Ectodermal cell (in vitro differentiated cells): ENCODE measurements at regions not wholly inside any gene's neighbourhood (a gene's known extent, or its start where the extent isn't known, plus 50 kb on each side); places are given as distances from the start of the nearest gene placed in this dataset.

Experiments used
- H3K27ac ChIP-seq: 2 replicates; pipeline ENCODE4 v1.7.0; 2013; ENCODE audit warnings: mild to moderate bottlenecking, low read depth, low read length; ENCODE audit not compliant: insufficient read depth, poor library complexity, severe bottlenecking
- H3K27me3 ChIP-seq: 2 replicates; pipeline ENCODE4 v1.7.0; 2013; ENCODE audit warnings: mild to moderate bottlenecking, low read length; ENCODE audit not compliant: insufficient read depth, control insufficient read depth, poor library complexity, severe bottlenecking
- H3K36me3 ChIP-seq: one replicate; pipeline ENCODE4 v1.7.0; 2013; ENCODE audit warnings: low read length; ENCODE audit not compliant: control insufficient read depth, insufficient read depth
- H3K4me1 ChIP-seq: one replicate; pipeline ENCODE4 v1.7.0; 2013; ENCODE audit warnings: low read length; ENCODE audit not compliant: control insufficient read depth, insufficient read depth
- H3K4me3 ChIP-seq: 2 replicates; pipeline ENCODE4 v1.7.0; 2013; ENCODE audit warnings: low read depth, low read length, control low read depth; ENCODE audit not compliant: insufficient read depth
- H3K9me3 ChIP-seq: 2 replicates; pipeline ENCODE4 v1.7.0; 2013; ENCODE audit warnings: mild to moderate bottlenecking, low read length, moderate library complexity; ENCODE audit not compliant: control insufficient read depth
- WGBS, 2 experiments: methylation state at CpG; one replicate each; pipeline ENCODE4 v1.1.7; 2013; ENCODE audit warnings: missing lambda C conversion rate in 2 of 2; 5-methylcytosine and 5-hydroxymethylcytosine counted together

DNA sequence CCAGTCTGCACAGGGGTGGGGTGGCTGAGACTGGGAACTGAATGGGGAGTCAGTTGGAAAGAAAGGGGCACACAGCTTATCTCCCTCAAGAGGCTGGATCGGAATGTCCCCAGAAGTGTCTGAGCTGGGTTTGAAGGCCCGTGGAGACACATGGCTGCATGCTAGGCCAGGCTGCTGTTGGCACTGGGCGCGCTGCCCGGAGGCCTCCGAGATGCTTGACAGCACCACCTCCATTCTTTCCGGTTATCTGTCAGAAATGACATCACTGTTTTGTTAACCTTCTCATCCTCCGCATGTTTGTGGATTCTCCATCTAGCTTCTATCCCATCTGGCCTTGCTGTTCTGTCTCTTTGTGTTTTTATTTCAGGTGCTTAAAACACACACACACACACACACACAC is 85.5 kb downstream of the APIP start:
- Histone ChIP-seq H3K4me3 (no peak overlapping the region), H3K4me1 (no peaks in the 10 kb centered on the region), H3K9me3 (no peaks in the 10 kb centered on the region), H3K27me3 (no peaks in the 10 kb centered on the region), H3K27ac (no peak overlapping the region), H3K36me3 (no peaks in the 10 kb centered on the region)
- WGBS, 2 experiments = 94 to 95% methylated on average over 8 of the region's 8 CpGs

- Histone ChIP-seq H3K27ac (no peak overlapping the region), H3K27me3 (no peaks in the 10 kb centered on the region), H3K36me3 (no peaks in the 10 kb centered on the region), H3K9me3 (no peaks in the 10 kb centered on the region), H3K4me1 (no peaks in the 10 kb centered on the region), H3K4me3 (no peak overlapping the region)
- whole genome bisulfite sequencing, 2 experiments = 68 to 69% methylated on average over 5 of the region's 5 CpGs
These were observed 86.1 kb downstream of the APIP start for GRCh38 chr11:34830035-34830434.

DNA sequence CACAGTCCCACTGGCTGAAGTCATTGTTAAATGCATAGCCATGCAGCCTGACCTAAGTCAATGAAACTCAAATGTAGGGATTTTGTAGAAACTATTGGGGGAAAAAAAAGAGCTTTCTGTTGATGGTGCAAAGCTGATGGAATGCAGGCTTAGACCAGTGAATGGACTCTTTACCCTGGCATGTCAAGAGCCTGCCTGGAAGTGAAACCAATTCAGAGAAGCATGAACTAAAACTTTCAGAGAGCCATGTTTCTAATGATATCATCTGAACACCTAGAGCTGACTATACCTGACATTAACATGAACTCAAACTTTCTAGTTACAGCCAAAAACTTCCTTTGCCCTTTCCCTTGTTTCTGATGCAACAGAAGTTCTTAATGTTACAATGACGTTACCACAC is 89.0 kb downstream of the APIP start:
- Histone ChIP-seq H3K27ac (no peak overlapping the region), H3K4me3 (no peak overlapping the region), H3K27me3 (no peaks in the 10 kb centered on the region), H3K36me3 (no peaks in the 10 kb centered on the region), H3K9me3 (no peaks in the 10 kb centered on the region), H3K4me1 (peaks cover 8% of the 10 kb centered on the region)
- WGBS, 2 experiments = 94 to 100% methylated on average over 1 of the region's 1 CpG

GRCh38 chr11:34826384-34826726 is 89.8 kb downstream of the APIP start:
- no peaks in the 10 kb centered on the region for H3K9me3 ChIP-seq
- H3K36me3 ChIP-seq = no peaks in the 10 kb centered on the region
- WGBS, 2 experiments = 58 to 66% methylated on average over 1 of the region's 1 CpG
- H3K27me3 ChIP-seq = no peaks in the 10 kb centered on the region
- no peak overlapping the region for H3K27ac ChIP-seq
- peaks cover 8% of the 10 kb centered on the region for H3K4me1 ChIP-seq
- H3K4me3 ChIP-seq = no peak overlapping the region

DNA sequence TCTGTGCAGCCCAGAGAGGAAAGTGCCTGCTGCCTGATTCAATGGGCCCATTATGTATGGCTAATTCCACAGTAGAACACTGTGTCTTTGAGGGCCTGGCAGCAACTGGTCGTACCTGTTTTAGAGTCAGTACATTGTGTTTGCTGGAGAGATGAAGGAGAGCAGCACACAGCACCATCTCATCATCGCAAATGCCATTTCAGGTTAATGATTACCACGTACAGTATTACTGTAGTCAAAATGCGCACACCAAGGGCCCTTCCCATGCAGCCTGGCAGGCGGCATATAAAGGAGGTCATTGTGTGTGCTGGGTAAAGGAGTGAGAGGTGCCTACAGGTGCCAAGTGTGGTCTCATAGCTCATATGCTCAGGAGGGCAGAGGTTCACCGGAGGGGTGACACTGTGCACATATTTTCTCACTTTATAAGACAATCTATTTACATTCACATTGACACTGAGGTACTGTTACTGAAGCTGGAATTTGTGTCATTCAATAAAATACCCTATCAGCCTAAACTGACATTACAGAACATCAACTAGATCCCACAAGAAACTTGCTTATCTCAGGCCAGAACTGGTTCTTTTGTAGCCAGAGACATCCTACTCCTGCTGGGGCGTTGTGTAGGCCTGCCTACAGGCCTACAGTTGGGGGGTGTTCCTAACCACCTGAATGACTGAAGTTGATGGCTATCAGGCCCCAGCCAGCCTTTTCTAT is 90.4 kb downstream of the APIP start:
- H3K36me3 ChIP-seq = no peaks in the 10 kb centered on the region
- no peak overlapping the region for H3K4me3 ChIP-seq
- 94% methylated on average over 7 of the region's 7 CpGs for WGBS, 2 experiments
- peaks cover 8% of the 10 kb centered on the region for H3K4me1 ChIP-seq
- no peaks in the 10 kb centered on the region for H3K27me3 ChIP-seq
- no peak overlapping the region for H3K27ac ChIP-seq
- H3K9me3 ChIP-seq = no peaks in the 10 kb centered on the region

DNA sequence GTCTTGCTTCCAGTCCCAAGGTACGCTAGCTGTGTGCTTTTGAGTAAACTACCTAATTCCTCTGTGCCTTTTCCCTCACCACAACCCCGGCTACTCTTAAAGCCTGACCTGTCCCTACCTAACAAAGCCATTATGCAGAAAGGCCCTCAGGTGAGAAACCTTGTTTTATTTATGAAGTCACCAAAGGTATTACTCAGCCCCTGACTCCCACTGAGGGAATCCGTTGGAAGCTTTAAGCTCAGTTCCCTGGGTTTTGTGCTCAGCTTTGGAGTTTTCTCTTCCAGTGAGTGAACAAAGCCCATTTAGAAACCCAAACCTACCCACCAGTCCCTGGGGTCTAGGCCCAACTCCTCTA is 90.9 kb downstream of the APIP start:
- WGBS, 2 experiments = 60% methylated on average over 3 of the region's 3 CpGs
- H3K27me3 ChIP-seq = no peaks in the 10 kb centered on the region
- no peaks in the 10 kb centered on the region for H3K36me3 ChIP-seq
- H3K4me3 ChIP-seq = no peak overlapping the region
- no peak overlapping the region for H3K27ac ChIP-seq
- no peaks in the 10 kb centered on the region for H3K9me3 ChIP-seq
- peaks cover 8% of the 10 kb centered on the region for H3K4me1 ChIP-seq

- no peaks in the 10 kb centered on the region for H3K27me3 ChIP-seq
- peaks cover 8% of the 10 kb centered on the region for H3K4me1 ChIP-seq
- no peak overlapping the region for H3K27ac ChIP-seq
- H3K36me3 ChIP-seq = no peaks in the 10 kb centered on the region
- H3K9me3 ChIP-seq = no peaks in the 10 kb centered on the region
- H3K4me3 ChIP-seq = no peak overlapping the region
These were observed 91.8 kb downstream of the APIP start for GRCh38 chr11:34824425-34824824.

- WGBS, 2 experiments = 33 to 40% methylated on average over 2 of the region's 2 CpGs
These were observed 92.5 kb downstream of the APIP start for GRCh38 chr11:34823639-34824038.

GRCh38 chr11:34823197-34823596 is 93.0 kb downstream of the APIP start:
- Histone ChIP-seq H3K27ac (no peak overlapping the region), H3K9me3 (no peaks in the 10 kb centered on the region), H3K4me1 (peaks cover 8% of the 10 kb centered on the region), H3K4me3 (no peak overlapping the region), H3K36me3 (no peaks in the 10 kb centered on the region), H3K27me3 (no peaks in the 10 kb centered on the region)
- 90 to 91% methylated on average over 3 of the region's 3 CpGs for WGBS, 2 experiments

More at GRCh38 chr11:34823639-34824038, 92.5 kb downstream of the APIP start:
- Histone ChIP-seq H3K27me3 (no peaks in the 10 kb centered on the region), H3K4me1 (peaks cover 8% of the 10 kb centered on the region), H3K27ac (no peak overlapping the region), H3K4me3 (no peak overlapping the region), H3K36me3 (no peaks in the 10 kb centered on the region), H3K9me3 (no peaks in the 10 kb centered on the region)

GRCh38 chr11:34819740-34820482 is 96.3 kb downstream of the APIP start:
- Histone ChIP-seq H3K4me1 (peaks cover 8% of the 10 kb centered on the region), H3K27me3 (no peaks in the 10 kb centered on the region), H3K27ac (no peak overlapping the region), H3K36me3 (no peaks in the 10 kb centered on the region), H3K9me3 (no peaks in the 10 kb centered on the region), H3K4me3 (no peak overlapping the region)
- WGBS, 2 experiments = 93 to 96% methylated on average over 6 of the region's 6 CpGs
